Liver (tissue), 3 donors: ENCODE measurements at regions not wholly inside any gene's neighbourhood (a gene's known extent, or its start where the extent isn't known, plus 50 kb on each side); places are given as distances from the start of the nearest gene placed in this dataset.

Experiments used
- JUND ChIP-seq, 2 donors: IDR thresholded peaks; 2 replicates each; pipeline ENCODE4 v1.6.1; 2016; ENCODE audit warnings: antibody characterized with exemption in 2 of 2
- SP1 ChIP-seq: IDR thresholded peaks from 2 replicates; pipeline ENCODE4 v1.6.1; 2018; ENCODE audit warnings: antibody characterized with exemption, mild to moderate bottlenecking
- TAF1 ChIP-seq: conservative IDR thresholded peaks from 2 replicates; pipeline ENCODE4 v1.6.1; 2016; ENCODE audit warnings: antibody characterized with exemption, mild to moderate bottlenecking
- YY1 ChIP-seq: IDR thresholded peaks from 2 replicates; pipeline ENCODE4 v1.6.1; 2016; ENCODE audit warnings: antibody characterized with exemption, mild to moderate bottlenecking
- TF ChIP-seq, protein P1 (sequence below): fragments of 150-350 bp; IDR thresholded peaks from 2 replicates; pipeline ENCODE4 v1.5.1; 2017; ENCODE audit warnings: improper control_type of control experiment, low read depth, low read length; ENCODE audit not compliant: missing input control
- TF ChIP-seq, protein P2 (sequence below): IDR thresholded peaks from 2 replicates; pipeline ENCODE4 v1.6.1; 2016; ENCODE audit warnings: antibody characterized with exemption, mild to moderate bottlenecking
- donor health status: healthy.
- donor health status: healthy.

DNA sequence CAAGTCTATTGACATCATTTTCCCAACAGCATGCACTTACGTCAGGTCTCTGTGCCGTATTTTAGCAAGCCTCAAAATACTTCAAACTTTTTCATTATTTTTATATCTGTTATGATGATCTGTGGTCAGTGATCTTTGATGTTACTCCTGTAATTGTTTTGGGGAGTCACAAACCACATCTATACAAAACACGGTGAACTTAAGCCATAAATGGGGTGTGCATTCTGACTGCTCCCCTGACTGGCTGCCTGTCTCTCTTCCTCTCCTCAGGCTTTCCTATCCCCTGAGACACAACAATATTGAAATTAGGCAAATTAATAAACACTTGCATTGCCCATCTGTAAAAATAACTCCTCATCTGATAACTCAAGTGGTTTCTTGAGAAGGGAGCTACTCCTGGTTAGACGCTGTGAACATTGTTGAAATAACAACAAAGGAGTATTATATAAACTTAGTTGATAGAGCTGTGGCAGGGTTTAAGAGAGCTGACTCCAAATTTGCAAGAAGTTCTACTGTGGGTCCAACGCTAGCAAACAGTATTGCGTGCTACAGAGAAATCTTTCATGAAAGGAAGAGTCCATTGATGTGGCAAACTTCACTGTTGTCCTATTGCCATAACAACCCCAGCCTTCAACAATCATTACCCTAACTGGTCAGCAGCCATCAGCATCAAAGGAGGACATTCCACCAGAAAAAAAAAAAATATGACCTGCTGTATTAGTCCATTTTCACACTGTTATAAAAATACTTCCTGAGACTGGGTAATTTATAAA, 105.8 kb upstream of the DSCAM start:
- TF ChIP-seq, protein P1, sequence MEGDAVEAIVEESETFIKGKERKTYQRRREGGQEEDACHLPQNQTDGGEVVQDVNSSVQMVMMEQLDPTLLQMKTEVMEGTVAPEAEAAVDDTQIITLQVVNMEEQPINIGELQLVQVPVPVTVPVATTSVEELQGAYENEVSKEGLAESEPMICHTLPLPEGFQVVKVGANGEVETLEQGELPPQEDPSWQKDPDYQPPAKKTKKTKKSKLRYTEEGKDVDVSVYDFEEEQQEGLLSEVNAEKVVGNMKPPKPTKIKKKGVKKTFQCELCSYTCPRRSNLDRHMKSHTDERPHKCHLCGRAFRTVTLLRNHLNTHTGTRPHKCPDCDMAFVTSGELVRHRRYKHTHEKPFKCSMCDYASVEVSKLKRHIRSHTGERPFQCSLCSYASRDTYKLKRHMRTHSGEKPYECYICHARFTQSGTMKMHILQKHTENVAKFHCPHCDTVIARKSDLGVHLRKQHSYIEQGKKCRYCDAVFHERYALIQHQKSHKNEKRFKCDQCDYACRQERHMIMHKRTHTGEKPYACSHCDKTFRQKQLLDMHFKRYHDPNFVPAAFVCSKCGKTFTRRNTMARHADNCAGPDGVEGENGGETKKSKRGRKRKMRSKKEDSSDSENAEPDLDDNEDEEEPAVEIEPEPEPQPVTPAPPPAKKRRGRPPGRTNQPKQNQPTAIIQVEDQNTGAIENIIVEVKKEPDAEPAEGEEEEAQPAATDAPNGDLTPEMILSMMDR: no peak
- TF ChIP-seq SP1 (no peak), TAF1 (no peak), JUND (IDR thresholded peaks at IDR 0.05) (no peak), YY1 (no peak)
- TF ChIP-seq, protein P2, sequence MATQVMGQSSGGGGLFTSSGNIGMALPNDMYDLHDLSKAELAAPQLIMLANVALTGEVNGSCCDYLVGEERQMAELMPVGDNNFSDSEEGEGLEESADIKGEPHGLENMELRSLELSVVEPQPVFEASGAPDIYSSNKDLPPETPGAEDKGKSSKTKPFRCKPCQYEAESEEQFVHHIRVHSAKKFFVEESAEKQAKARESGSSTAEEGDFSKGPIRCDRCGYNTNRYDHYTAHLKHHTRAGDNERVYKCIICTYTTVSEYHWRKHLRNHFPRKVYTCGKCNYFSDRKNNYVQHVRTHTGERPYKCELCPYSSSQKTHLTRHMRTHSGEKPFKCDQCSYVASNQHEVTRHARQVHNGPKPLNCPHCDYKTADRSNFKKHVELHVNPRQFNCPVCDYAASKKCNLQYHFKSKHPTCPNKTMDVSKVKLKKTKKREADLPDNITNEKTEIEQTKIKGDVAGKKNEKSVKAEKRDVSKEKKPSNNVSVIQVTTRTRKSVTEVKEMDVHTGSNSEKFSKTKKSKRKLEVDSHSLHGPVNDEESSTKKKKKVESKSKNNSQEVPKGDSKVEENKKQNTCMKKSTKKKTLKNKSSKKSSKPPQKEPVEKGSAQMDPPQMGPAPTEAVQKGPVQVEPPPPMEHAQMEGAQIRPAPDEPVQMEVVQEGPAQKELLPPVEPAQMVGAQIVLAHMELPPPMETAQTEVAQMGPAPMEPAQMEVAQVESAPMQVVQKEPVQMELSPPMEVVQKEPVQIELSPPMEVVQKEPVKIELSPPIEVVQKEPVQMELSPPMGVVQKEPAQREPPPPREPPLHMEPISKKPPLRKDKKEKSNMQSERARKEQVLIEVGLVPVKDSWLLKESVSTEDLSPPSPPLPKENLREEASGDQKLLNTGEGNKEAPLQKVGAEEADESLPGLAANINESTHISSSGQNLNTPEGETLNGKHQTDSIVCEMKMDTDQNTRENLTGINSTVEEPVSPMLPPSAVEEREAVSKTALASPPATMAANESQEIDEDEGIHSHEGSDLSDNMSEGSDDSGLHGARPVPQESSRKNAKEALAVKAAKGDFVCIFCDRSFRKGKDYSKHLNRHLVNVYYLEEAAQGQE: no peak
